Adrenal gland (tissue), 9 donors: ENCODE measurements at regions not wholly inside any gene's neighbourhood (a gene's known extent, or its start where the extent isn't known, plus 50 kb on each side); places are given as distances from the start of the nearest gene placed in this dataset.

Experiments used
- DNase-seq, 7 donors: peaks; one replicate each; pipeline ENCODE4 v3.0.0-alpha.2; 2019 to 2020
- H3K27ac ChIP-seq, 5 donors: fragments of 200-600 bp; sonication (generic) in 4 of 5; 1 replicate in 3 of 5; 2 replicates in 2 of 5; pipeline versions ENCODE4 v1.5.1 to v1.8.0; 2016 to 2020; ENCODE audit warnings: mild to moderate bottlenecking in 1 of 5
- H3K27me3 ChIP-seq: fragments of 200-600 bp; 2 replicates; pipeline ENCODE4 v1.8.0; 2021
- H3K36me3 ChIP-seq, 2 donors: fragments of 200-600 bp; replicated peaks in 1 of 2; 1 replicate in 1 of 2; 2 replicates in 1 of 2; pipeline versions ENCODE4 v1.5.1 to v1.8.0; 2018 to 2022
- H3K4me1 ChIP-seq, 2 donors: fragments of 200-600 bp; replicated peaks in 1 of 2; 1 replicate in 1 of 2; 2 replicates in 1 of 2; pipeline versions ENCODE4 v1.5.1 to v1.8.0; 2018 to 2021
- H3K4me3 ChIP-seq, 4 donors: fragments of 200-600 bp; sonication (generic) in 3 of 4; one replicate each; pipeline ENCODE4 v1.5.1; 2016 to 2018
- H3K9me3 ChIP-seq, 3 donors: fragments of 200-600 bp; sonication (generic) in 1 of 3; replicated peaks in 1 of 3; 1 replicate in 2 of 3; 2 replicates in 1 of 3; pipeline versions ENCODE4 v1.5.1 to v1.8.0; 2016 to 2021
- POLR2A ChIP-seq, 2 donors: fragments of 450-650 bp; IDR thresholded peaks; one replicate each; pipeline ENCODE4 v1.6.1; 2017; ENCODE audit warnings: antibody characterized with exemption in 2 of 2, mild to moderate bottlenecking in 2 of 2, moderate library complexity in 1 of 2
- WGBS, 4 donors: extraction: QIAGEN DNeasy Blood & Tissue Kit in 2 of 4; methylation state at CpG; one replicate each; pipeline versions ENCODE4 v1.1.5 to v1.1.7; 2013 to 2017; 5-methylcytosine and 5-hydroxymethylcytosine counted together
- intact Hi-C, 2 donors: fragments of 100-400 bp; cut with DNase I; formaldehyde crosslinking; loops; one replicate each; pipeline versions ENCODE4 v1.14.1 to v1.15.0; 2022 to 2023
- TF ChIP-seq, protein P1 (sequence below), 6 experiments: fragments of 450-650 bp in 4 of 6; fragments of 200-600 bp in 2 of 6; sonication (generic) in 1 of 6; IDR thresholded peaks; 1 replicate in 5 of 6; 2 replicates in 1 of 6; pipeline versions ENCODE4 v1.5.1 to v1.8.0; 2016 to 2021; ENCODE audit warnings: antibody characterized with exemption in 6 of 6, mild to moderate bottlenecking in 2 of 6, moderate library complexity in 1 of 6
- donor health status: healthy with polysubstance abuse.
- donor health status: Bipolar disorder and iron deficiency.
- donor health status: DM: yes; HTN: yes; CAD: no.
- donor health status: DM: no; HTN: no; CAD: no.
- donor health status: DM: no; HTN: no; CAD: no.

DNA sequence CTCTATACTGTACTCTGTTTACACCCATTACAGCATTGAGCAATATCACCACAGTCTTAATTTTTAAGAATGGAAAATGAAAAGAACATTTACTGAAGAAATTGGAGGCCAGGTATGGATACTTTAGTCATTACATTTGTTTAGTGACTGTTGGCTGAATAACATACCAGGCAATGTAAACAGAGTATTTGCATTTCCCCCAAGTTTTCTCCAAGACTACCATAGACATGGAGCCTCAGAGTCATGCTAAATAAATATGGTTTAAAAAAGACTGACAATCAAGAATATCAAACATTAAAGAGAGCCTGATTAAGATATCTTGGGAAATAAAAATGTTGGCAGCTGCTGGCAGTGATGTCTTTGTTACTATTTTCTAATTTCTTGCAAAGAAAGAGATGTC is 136.9 kb upstream of the ADAMTS5 start:
- no peak for DNase-seq
- Histone ChIP-seq H3K27me3 (no peaks in the 10 kb centered on the region), H3K4me3 (no peak overlapping the region), H3K36me3 (no peaks in the 10 kb centered on the region), H3K4me1 (no peaks in the 10 kb centered on the region), H3K9me3 (no peaks in the 10 kb centered on the region), H3K27ac (no peak overlapping the region)
- no peak for TF ChIP-seq POLR2A (IDR thresholded peaks at IDR 0.05)
- TF ChIP-seq, protein P1, sequence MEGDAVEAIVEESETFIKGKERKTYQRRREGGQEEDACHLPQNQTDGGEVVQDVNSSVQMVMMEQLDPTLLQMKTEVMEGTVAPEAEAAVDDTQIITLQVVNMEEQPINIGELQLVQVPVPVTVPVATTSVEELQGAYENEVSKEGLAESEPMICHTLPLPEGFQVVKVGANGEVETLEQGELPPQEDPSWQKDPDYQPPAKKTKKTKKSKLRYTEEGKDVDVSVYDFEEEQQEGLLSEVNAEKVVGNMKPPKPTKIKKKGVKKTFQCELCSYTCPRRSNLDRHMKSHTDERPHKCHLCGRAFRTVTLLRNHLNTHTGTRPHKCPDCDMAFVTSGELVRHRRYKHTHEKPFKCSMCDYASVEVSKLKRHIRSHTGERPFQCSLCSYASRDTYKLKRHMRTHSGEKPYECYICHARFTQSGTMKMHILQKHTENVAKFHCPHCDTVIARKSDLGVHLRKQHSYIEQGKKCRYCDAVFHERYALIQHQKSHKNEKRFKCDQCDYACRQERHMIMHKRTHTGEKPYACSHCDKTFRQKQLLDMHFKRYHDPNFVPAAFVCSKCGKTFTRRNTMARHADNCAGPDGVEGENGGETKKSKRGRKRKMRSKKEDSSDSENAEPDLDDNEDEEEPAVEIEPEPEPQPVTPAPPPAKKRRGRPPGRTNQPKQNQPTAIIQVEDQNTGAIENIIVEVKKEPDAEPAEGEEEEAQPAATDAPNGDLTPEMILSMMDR (IDR thresholded peaks at IDR 0.05): no peak
- intact Hi-C loops: no loop called here

- no peaks in the 10 kb centered on the region for H3K9me3 ChIP-seq
- no peaks in the 10 kb centered on the region for H3K27me3 ChIP-seq
- intact Hi-C loops: no loop called here
- no peaks in the 10 kb centered on the region for H3K36me3 ChIP-seq
- no peaks in the 10 kb centered on the region for H3K4me1 ChIP-seq
- WGBS, 4 donors: 65 to 80% (median 79%) methylated on average over 1 of the region's 1 CpG
- H3K4me3 ChIP-seq: no peak overlapping the region
- no peak for DNase-seq
- no peak overlapping the region for H3K27ac ChIP-seq
- TF ChIP-seq, protein P1 (IDR thresholded peaks at IDR 0.05): no peak
- no peak for TF ChIP-seq POLR2A (IDR thresholded peaks at IDR 0.05)
Measured at GRCh38 chr21:27101523-27101922, 134.6 kb upstream of the ADAMTS5 start.

- TF ChIP-seq, protein P1 (IDR thresholded peaks at IDR 0.05): no peak
- no peak for TF ChIP-seq POLR2A (IDR thresholded peaks at IDR 0.05)
- intact Hi-C loops: no loop called here
- Histone ChIP-seq H3K4me3 (peak overlapping the region in 1 of 4 donors; percentile 7), H3K27ac (no peak overlapping the region), H3K27me3 (no peaks in the 10 kb centered on the region), H3K36me3 (no peaks in the 10 kb centered on the region), H3K9me3 (no peaks in the 10 kb centered on the region), H3K4me1 (no peaks in the 10 kb centered on the region)
- 47 to 53% (median 53%) methylated on average over 5 of the region's 5 CpGs for WGBS, 4 donors
- no peak for DNase-seq
Measured at GRCh38 chr21:27094184-27094948, 127.5 kb upstream of the ADAMTS5 start.

GRCh38 chr21:27086630-27087029 is 119.7 kb upstream of the ADAMTS5 start:
- Histone ChIP-seq H3K36me3 (no peaks in the 10 kb centered on the region), H3K27me3 (no peaks in the 10 kb centered on the region), H3K9me3 (no peaks in the 10 kb centered on the region), H3K4me3 (no peak overlapping the region), H3K27ac (no peak overlapping the region), H3K4me1 (no peaks in the 10 kb centered on the region)
- intact Hi-C loops: no loop called here
- TF ChIP-seq, protein P1 (IDR thresholded peaks at IDR 0.05): no peak
- TF ChIP-seq POLR2A (IDR thresholded peaks at IDR 0.05): no peak
- no peak for DNase-seq
- 81 to 93% (median 88%) methylated on average over 2 of the region's 2 CpGs for WGBS, 4 donors
